Lower leg skin (tissue), 4 donors: ENCODE measurements at regions not wholly inside any gene's neighbourhood (a gene's known extent, or its start where the extent isn't known, plus 50 kb on each side); places are given as distances from the start of the nearest gene placed in this dataset.

Experiments
- DNase-seq, 2 donors: peaks; one replicate each; pipeline ENCODE4 v3.0.0-alpha.2; 2019; ENCODE audit warnings: low spot score in 2 of 2
- H3K4me3 ChIP-seq: fragments of 200-600 bp; sonication (generic); 2 replicates; pipeline ENCODE4 v1.5.1; 2017; ENCODE audit warnings: mild to moderate bottlenecking, low read depth; ENCODE audit not compliant: poor library complexity, severe bottlenecking
- POLR2A ChIP-seq, 2 donors: fragments of 450-650 bp; IDR thresholded peaks; one replicate each; pipeline ENCODE4 v1.6.1; 2016 to 2017; ENCODE audit warnings: antibody characterized with exemption in 2 of 2, mild to moderate bottlenecking in 1 of 2, moderate library complexity in 1 of 2
- WGBS, 2 donors: methylation state at CpG; one replicate each; pipeline ENCODE4 v1.1.5; 2018; 5-methylcytosine and 5-hydroxymethylcytosine counted together
- intact Hi-C: fragments of 100-400 bp; cut with DNase I; formaldehyde crosslinking; loops from one replicate; pipeline ENCODE4 v1.15.0; 2023; ENCODE audit warnings: low total_unique reads
- TF ChIP-seq, protein P1 (sequence below), 3 donors: fragments of 450-650 bp; IDR thresholded peaks; one replicate each; pipeline ENCODE4 v1.5.1; 2016; ENCODE audit warnings: antibody characterized with exemption in 3 of 3, mild to moderate bottlenecking in 3 of 3, moderate library complexity in 2 of 3

DNA sequence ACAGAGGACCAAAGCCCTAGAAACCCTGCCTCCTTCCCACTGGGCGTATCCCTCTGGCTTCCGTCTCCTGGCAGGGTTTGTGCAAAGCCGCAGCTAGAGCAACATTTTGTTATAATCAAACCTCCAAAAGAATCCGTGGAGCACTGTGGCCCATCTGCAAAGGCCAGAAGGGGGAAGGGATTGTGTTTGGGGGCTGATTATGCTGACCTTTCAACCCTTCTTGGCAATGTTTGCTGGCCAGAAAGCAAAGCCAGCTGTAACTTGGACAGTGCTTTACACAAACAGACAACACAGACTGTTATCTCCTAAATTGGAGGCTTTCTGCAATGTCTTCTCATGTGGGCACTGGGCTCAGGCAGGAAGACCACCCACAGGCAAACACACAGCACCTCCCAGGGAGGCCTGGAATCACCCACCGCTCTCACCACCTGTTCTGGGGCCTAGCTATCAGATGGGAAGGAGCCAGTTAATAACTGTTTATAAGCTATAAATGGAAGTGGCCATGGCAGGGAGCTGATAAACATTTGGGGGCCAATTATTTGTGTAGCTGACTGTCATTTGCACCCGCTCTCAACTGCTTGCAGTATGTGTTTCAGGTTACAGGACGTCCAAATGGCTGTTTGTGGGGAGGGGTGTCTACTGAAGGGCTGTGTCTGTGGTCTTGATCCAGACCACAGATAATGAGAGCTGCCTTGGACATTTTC is 121.6 kb upstream of the ERCC6L2 start:
- intact Hi-C loops = no loop called here
- TF ChIP-seq, protein P1, sequence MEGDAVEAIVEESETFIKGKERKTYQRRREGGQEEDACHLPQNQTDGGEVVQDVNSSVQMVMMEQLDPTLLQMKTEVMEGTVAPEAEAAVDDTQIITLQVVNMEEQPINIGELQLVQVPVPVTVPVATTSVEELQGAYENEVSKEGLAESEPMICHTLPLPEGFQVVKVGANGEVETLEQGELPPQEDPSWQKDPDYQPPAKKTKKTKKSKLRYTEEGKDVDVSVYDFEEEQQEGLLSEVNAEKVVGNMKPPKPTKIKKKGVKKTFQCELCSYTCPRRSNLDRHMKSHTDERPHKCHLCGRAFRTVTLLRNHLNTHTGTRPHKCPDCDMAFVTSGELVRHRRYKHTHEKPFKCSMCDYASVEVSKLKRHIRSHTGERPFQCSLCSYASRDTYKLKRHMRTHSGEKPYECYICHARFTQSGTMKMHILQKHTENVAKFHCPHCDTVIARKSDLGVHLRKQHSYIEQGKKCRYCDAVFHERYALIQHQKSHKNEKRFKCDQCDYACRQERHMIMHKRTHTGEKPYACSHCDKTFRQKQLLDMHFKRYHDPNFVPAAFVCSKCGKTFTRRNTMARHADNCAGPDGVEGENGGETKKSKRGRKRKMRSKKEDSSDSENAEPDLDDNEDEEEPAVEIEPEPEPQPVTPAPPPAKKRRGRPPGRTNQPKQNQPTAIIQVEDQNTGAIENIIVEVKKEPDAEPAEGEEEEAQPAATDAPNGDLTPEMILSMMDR (IDR thresholded peaks at IDR 0.05) = no peak
- no peak for TF ChIP-seq POLR2A (IDR thresholded peaks at IDR 0.05)
- WGBS, 2 donors = 53 to 57% methylated on average over 7 of the region's 7 CpGs
- H3K4me3 ChIP-seq = no peak overlapping the region
- DNase-seq = no peak

DNA sequence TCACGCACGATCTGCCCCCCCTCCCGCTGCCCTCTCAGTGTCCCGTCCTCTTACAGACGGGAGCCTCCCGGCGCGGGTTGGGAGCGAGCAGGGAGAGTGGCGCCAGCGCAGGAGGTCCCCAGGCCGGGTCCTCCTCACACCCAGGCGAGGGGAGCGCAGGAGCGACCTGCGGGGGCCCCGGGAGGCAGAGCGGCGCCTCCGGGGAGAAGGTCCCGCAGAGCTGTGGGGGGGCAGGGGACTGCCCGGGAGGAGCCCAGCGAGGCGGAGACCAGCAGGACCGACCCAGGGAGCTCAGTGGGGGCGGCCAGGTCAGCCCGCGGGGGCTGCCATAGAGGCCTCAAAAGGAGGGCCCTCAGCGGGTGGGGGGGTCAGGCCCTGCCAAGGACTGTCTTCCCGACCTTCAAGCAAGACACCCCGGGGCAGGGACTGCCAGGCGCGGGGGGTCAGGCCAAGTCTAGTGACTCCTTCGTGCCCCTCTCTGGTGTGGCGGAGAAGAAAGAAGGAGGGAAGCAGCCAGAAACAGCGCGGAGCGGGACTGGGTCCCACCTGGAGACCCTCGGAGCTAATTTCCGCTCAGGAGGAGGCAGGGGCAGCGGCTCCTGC is 123.3 kb upstream of the ERCC6L2 start:
- TF ChIP-seq, protein P1 (IDR thresholded peaks at IDR 0.05) = no peak
- no peak for TF ChIP-seq POLR2A (IDR thresholded peaks at IDR 0.05)
- 67 to 78% methylated on average over 12 to 13 of the region's 41 CpGs for WGBS, 2 donors
- intact Hi-C loops = no loop called here
- no peak overlapping the region for H3K4me3 ChIP-seq
- DNase-seq = no peak

DNA sequence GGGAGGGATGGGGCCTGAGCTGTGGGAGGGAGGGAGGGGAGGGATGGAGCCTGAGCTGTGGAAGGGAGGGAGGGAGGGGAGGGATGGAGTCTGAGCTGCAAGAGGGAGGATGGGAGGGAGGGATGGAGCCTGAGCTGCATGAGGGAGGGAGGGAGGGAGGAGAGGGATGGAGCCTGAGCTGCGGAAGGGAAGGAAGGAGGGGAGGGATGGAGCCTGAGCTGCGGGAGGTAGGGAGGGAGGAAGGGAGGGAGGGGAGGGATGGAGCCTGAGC is 124.0 kb upstream of the ERCC6L2 start:
- intact Hi-C loops = no loop called here
- 30% methylated on average over 2 of the region's 2 CpGs; no CpG with 5 or more reads in 1 of the 2 donors for WGBS, 2 donors
- TF ChIP-seq, protein P1 (IDR thresholded peaks at IDR 0.05) = no peak
- TF ChIP-seq POLR2A (IDR thresholded peaks at IDR 0.05) = no peak
- no peak for DNase-seq
- no peak overlapping the region for H3K4me3 ChIP-seq

DNA sequence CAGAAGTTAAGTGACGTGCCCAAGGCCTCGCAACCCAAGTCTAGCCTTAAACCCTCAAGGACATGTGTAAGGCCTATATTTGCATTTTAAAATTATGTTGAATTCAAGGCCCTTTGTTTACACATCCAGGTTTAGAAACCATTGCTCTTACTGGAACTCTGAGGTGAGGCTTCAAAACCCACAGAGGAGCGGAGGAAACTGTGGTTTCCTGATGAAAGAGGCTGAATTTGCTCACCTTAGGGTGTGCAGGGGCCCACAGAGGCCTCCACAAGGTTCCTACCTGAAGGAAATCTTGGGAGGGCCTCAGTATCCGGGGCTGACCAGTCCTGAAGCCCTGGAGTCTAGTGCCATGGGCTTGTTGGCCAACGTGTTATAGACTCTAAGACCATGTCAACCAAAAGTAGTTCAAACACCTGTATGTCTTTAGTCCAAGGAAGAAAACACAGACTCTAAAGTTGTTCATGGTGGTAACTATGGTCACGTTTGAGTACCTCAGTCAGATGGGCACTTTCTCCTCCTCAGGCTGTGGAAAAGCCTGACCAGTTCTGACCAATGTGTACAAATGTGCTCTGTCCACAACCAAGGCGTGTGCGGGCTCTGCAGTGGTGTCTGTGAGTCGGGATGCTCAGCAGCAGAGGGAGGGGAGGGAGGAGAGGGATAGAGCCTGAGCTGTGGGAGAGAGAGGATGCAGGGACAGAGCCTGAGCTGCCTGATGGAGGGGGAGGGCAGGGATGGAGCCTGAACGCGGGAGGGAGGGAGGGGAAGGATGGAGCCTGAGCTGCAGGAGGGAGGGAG is 124.6 kb upstream of the ERCC6L2 start:
- DNase-seq = no peak
- TF ChIP-seq, protein P1 (IDR thresholded peaks at IDR 0.05) = no peak
- TF ChIP-seq POLR2A (IDR thresholded peaks at IDR 0.05) = no peak
- intact Hi-C loops = no loop called here
- 86 to 92% methylated on average over 9 to 11 of the region's 11 CpGs for WGBS, 2 donors
- H3K4me3 ChIP-seq = no peak overlapping the region

DNA sequence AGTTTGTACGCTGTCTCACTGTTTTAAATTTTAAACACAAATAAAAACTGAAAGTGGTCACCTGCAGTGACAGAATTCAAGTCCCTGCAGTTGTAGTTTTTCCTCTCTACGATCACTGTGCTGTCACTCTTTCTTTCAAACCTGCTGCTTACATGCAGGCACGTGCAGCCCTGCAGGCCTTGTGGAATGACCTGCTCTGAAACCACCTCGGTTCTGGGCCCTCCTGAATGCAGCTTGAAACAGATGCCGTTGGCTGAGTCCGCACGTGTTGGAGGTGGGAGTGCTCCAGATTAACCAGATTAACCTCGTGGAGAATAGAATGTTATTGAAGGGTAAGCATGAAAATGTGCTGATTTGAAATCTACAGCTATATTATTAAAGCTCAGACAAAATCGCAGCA is 126.0 kb upstream of the ERCC6L2 start:
- TF ChIP-seq, protein P1 (IDR thresholded peaks at IDR 0.05) = no peak
- no peak for TF ChIP-seq POLR2A (IDR thresholded peaks at IDR 0.05)
- DNase-seq = no peak
- H3K4me3 ChIP-seq = no peak overlapping the region
- intact Hi-C loops = no loop called here
- whole genome bisulfite sequencing, 2 donors = 74 to 77% methylated on average over 9 of the region's 9 CpGs
